ENCODE measurements at regions not wholly inside any gene's neighbourhood (a gene's known extent, or its start where the extent isn't known, plus 50 kb on each side); places are given as distances from the start of the nearest gene placed in this dataset.

- TF ChIP-seq ZNF580 (CRISPR knock-in tag; IDR thresholded peaks at IDR 0.05; ENCODE audit: borderline replicate concordance, low read depth) (no peak), CTCF (CRISPR knock-in tag; IDR thresholded peaks at IDR 0.05) (no peak), ASH2L (IDR thresholded peaks at IDR 0.05; ENCODE audit: insufficient read length, low read depth, low read length) (no peak), ZBTB43 (CRISPR knock-in tag; conservative IDR thresholded peaks at IDR 0.05) (no peak)
Observed at GRCh38 chr13:58906329-58907007, 1257.3 kb downstream of the DIAPH3 start.

Data from HepG2 (cell line).